ENCODE measurements at regions not wholly inside any gene's neighbourhood (a gene's known extent, or its start where the extent isn't known, plus 50 kb on each side); places are given as distances from the start of the nearest gene placed in this dataset.
"Not testable (repeated sequence)": the region's sequence is repeated elsewhere in the genome, so short reads cannot be mapped to it uniquely, and the experiment has no call there.

GRCh38 chr1:101492144-101492543 is 255.3 kb downstream of the S1PR1 start:
- DNase-seq = not testable (repeated sequence)

GRCh38 chr1:101493920-101494319 is 257.1 kb downstream of the S1PR1 start:
- DNase-seq = not testable (repeated sequence)

GRCh38 chr1:101496109-101496508 is 259.3 kb downstream of the S1PR1 start:
- no peak for DNase-seq

GRCh38 chr1:101497881-101498559 is 261.2 kb downstream of the S1PR1 start:
- no peak for DNase-seq

GRCh38 chr1:101504106-101504505 is 267.3 kb downstream of the S1PR1 start:
- not testable (repeated sequence) for DNase-seq

- DNase-seq = not testable (repeated sequence)
These were observed 268.4 kb downstream of the S1PR1 start for GRCh38 chr1:101505240-101505639.

GRCh38 chr1:101506541-101507164 is 269.8 kb downstream of the S1PR1 start:
- DNase-seq = peak; percentile 20

- no peak for DNase-seq
These were observed 270.7 kb downstream of the S1PR1 start for GRCh38 chr1:101507547-101507971.

GRCh38 chr1:101508913-101509312 is 272.1 kb downstream of the S1PR1 start:
- no peak for DNase-seq

- DNase-seq = no peak
These were observed 272.6 kb downstream of the S1PR1 start for GRCh38 chr1:101509370-101509769.

GRCh38 chr1:101511202-101511891 is 274.5 kb downstream of the S1PR1 start:
- no peak for DNase-seq

- DNase-seq = peak; percentile 25
These were observed 283.5 kb downstream of the S1PR1 start for GRCh38 chr1:101520302-101520701.

- DNase-seq = no peak
These were observed 285.7 kb downstream of the S1PR1 start for GRCh38 chr1:101522486-101522885.

- DNase-seq = no peak
These were observed 290.0 kb downstream of the S1PR1 start for GRCh38 chr1:101526813-101527212.

GRCh38 chr1:101532377-101532776 is 295.6 kb downstream of the S1PR1 start:
- DNase-seq = no peak

GRCh38 chr1:101540161-101540560 is 303.3 kb downstream of the S1PR1 start:
- no peak for DNase-seq

- no peak for DNase-seq
These were observed 310.1 kb downstream of the S1PR1 start for GRCh38 chr1:101546885-101547284.

- DNase-seq = no peak
These were observed 310.5 kb downstream of the S1PR1 start for GRCh38 chr1:101547357-101547756.

GRCh38 chr1:101548376-101548775 is 311.6 kb downstream of the S1PR1 start:
- no peak for DNase-seq

GRCh38 chr1:101550581-101550980 is 313.8 kb downstream of the S1PR1 start:
- no peak for DNase-seq

GRCh38 chr1:101566883-101567538 is 330.2 kb downstream of the S1PR1 start:
- DNase-seq = no peak

GRCh38 chr1:101567582-101568189 is 330.9 kb downstream of the S1PR1 start:
- DNase-seq = peak; percentile 16

- no peak for DNase-seq
These were observed 350.9 kb downstream of the S1PR1 start for GRCh38 chr1:101587741-101588140.

Measured in NCI-H2171 (cell line).